GM21360 (cell line): ENCODE measurements at regions not wholly inside any gene's neighbourhood (a gene's known extent, or its start where the extent isn't known, plus 50 kb on each side); places are given as distances from the start of the nearest gene placed in this dataset.

Experiments
- ATAC-seq: cut with Tn5 transposase; IDR thresholded peaks from one replicate; pipeline ENCODE4 v1.9.1; 2021; ENCODE audit warnings: mild to moderate bottlenecking, moderate library complexity; ENCODE audit not compliant: unreplicated experiment

GRCh38 chr18:10299643-10300042 lies 154.8 kb upstream of the APCDD1 start:
- no peak for ATAC-seq

GRCh38 chr18:10300739-10301138 lies 153.7 kb upstream of the APCDD1 start:
- no peak for ATAC-seq

GRCh38 chr18:10301831-10302483 lies 152.5 kb upstream of the APCDD1 start:
- no peak for ATAC-seq

GRCh38 chr18:10303171-10303570 lies 151.3 kb upstream of the APCDD1 start:
- no peak for ATAC-seq

- no peak for ATAC-seq
Observed at GRCh38 chr18:10304853-10305252, 149.6 kb upstream of the APCDD1 start.

GRCh38 chr18:10306779-10307178 lies 147.7 kb upstream of the APCDD1 start:
- no peak for ATAC-seq

- ATAC-seq: no peak
Observed at GRCh38 chr18:10308154-10308553, 146.3 kb upstream of the APCDD1 start.

- ATAC-seq: no peak
Observed at GRCh38 chr18:10310626-10311025, 143.8 kb upstream of the APCDD1 start.

GRCh38 chr18:10312326-10313015 lies 142.0 kb upstream of the APCDD1 start:
- ATAC-seq: no peak

- ATAC-seq: no peak
Observed at GRCh38 chr18:10313016-10313342, 141.5 kb upstream of the APCDD1 start.

GRCh38 chr18:10314066-10314465 lies 140.4 kb upstream of the APCDD1 start:
- no peak for ATAC-seq

- ATAC-seq: no peak
Observed at GRCh38 chr18:10315522-10315921, 138.9 kb upstream of the APCDD1 start.

GRCh38 chr18:10316778-10317177 lies 137.7 kb upstream of the APCDD1 start:
- ATAC-seq: no peak

GRCh38 chr18:10317864-10318690 lies 136.4 kb upstream of the APCDD1 start:
- ATAC-seq: no peak

GRCh38 chr18:10318691-10318970 lies 135.8 kb upstream of the APCDD1 start:
- ATAC-seq: no peak

GRCh38 chr18:10319026-10319425 lies 135.4 kb upstream of the APCDD1 start:
- no peak for ATAC-seq

GRCh38 chr18:10319914-10320600 lies 134.4 kb upstream of the APCDD1 start:
- no peak for ATAC-seq

- no peak for ATAC-seq
Observed at GRCh38 chr18:10320791-10321190, 133.6 kb upstream of the APCDD1 start.

GRCh38 chr18:10321576-10321975 lies 132.9 kb upstream of the APCDD1 start:
- ATAC-seq: no peak

- ATAC-seq: no peak
Observed at GRCh38 chr18:10322004-10322403, 132.4 kb upstream of the APCDD1 start.

- ATAC-seq: no peak
Observed at GRCh38 chr18:10322435-10322834, 132.0 kb upstream of the APCDD1 start.

GRCh38 chr18:10329101-10329500 lies 125.3 kb upstream of the APCDD1 start:
- ATAC-seq: no peak
